Ishikawa (cell line): ENCODE measurements at regions not wholly inside any gene's neighbourhood (a gene's known extent, or its start where the extent isn't known, plus 50 kb on each side); places are given as distances from the start of the nearest gene placed in this dataset.

Source experiments
- CEBPB ChIP-seq: IDR thresholded peaks from 2 replicates; pipeline ENCODE4 v1.6.1; 2012
- CREB1 ChIP-seq: IDR thresholded peaks from 2 replicates; pipeline ENCODE4 v1.6.1; 2012; ENCODE audit warnings: low read depth
- EGR1 ChIP-seq: IDR thresholded peaks from 2 replicates; pipeline ENCODE4 v1.6.1; 2012
- EP300 ChIP-seq: IDR thresholded peaks from 2 replicates; pipeline ENCODE4 v1.6.1; 2012; ENCODE audit warnings: borderline replicate concordance
- FOXM1 ChIP-seq: IDR thresholded peaks from 2 replicates; pipeline ENCODE4 v1.6.1; 2012; ENCODE audit warnings: low read depth, borderline replicate concordance
- NFIC ChIP-seq: IDR thresholded peaks from 2 replicates; pipeline ENCODE4 v1.6.1; 2012
- RAD21 ChIP-seq: IDR thresholded peaks from 2 replicates; pipeline ENCODE4 v1.6.1; 2012; ENCODE audit warnings: low read depth
- REST ChIP-seq: IDR thresholded peaks from 2 replicates; pipeline ENCODE4 v1.6.1; 2012; ENCODE audit warnings: low read depth, mild to moderate bottlenecking
- TAF1 ChIP-seq: IDR thresholded peaks from 2 replicates; pipeline ENCODE4 v1.6.1; 2012; ENCODE audit warnings: low read depth, mild to moderate bottlenecking
- TCF12 ChIP-seq: IDR thresholded peaks from 2 replicates; pipeline ENCODE4 v1.6.1; 2012; ENCODE audit warnings: low read depth
- TEAD4 ChIP-seq: IDR thresholded peaks from 2 replicates; pipeline ENCODE4 v1.6.1; 2012
- YY1 ChIP-seq: IDR thresholded peaks from 2 replicates; pipeline ENCODE4 v1.6.1; 2012; ENCODE audit warnings: low read depth
- ZBTB7A ChIP-seq: IDR thresholded peaks from 2 replicates; pipeline ENCODE4 v1.6.1; 2012; ENCODE audit warnings: low read depth
- TF ChIP-seq, protein P1 (sequence below): IDR thresholded peaks from 2 replicates; pipeline ENCODE4 v1.6.1; 2012
- TF ChIP-seq, protein P2 (sequence below): IDR thresholded peaks from 2 replicates; pipeline ENCODE4 v1.6.1; 2012

GRCh38 chr4:164461901-164462300 lies 292.0 kb upstream of the SMIM31 start:
- TF ChIP-seq TAF1 (no peak), EP300 (no peak), REST (no peak), CREB1 (no peak), RAD21 (no peak), FOXM1 (no peak), ZBTB7A (no peak), TEAD4 (no peak), NFIC (no peak), TCF12 (no peak), EGR1 (no peak)
- TF ChIP-seq, protein P1, sequence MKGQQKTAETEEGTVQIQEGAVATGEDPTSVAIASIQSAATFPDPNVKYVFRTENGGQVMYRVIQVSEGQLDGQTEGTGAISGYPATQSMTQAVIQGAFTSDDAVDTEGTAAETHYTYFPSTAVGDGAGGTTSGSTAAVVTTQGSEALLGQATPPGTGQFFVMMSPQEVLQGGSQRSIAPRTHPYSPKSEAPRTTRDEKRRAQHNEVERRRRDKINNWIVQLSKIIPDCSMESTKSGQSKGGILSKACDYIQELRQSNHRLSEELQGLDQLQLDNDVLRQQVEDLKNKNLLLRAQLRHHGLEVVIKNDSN, result no peak
- TF ChIP-seq, protein P2, sequence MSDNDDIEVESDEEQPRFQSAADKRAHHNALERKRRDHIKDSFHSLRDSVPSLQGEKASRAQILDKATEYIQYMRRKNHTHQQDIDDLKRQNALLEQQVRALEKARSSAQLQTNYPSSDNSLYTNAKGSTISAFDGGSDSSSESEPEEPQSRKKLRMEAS, result no peak

GRCh38 chr4:164462471-164462870 lies 291.5 kb upstream of the SMIM31 start:
- TF ChIP-seq, protein P2, result no peak
- TF ChIP-seq REST, result no peak
- TF ChIP-seq, protein P1, result no peak
- no peak for TF ChIP-seq TAF1
- no peak for TF ChIP-seq TCF12
- no peak for TF ChIP-seq YY1
- TF ChIP-seq NFIC, result no peak
- no peak for TF ChIP-seq ZBTB7A

DNA sequence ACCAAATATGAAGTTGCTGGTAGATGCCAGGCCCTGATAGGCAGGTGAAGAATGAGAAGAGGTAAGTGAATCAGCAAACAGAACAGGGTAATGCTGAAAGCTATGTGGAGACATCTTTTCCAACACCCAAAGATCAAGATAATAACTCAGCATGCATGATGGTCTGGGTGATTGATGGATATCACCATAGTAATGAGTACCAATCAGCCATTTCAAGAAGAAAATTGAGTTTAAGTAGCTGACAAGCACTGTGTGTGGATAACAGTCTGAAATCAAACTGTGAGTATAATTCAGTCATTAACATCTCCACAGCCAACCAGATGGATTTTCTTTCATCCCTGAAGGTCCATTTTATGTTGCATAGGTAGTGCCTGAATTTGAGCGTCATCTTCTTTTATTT lies 289.6 kb upstream of the SMIM31 start:
- TF ChIP-seq EP300 (no peak), TCF12 (no peak), TEAD4 (no peak), CEBPB (no peak), EGR1 (no peak), YY1 (no peak), REST (no peak)
- TF ChIP-seq, protein P2, result no peak

GRCh38 chr4:164467493-164467892 lies 286.4 kb upstream of the SMIM31 start:
- TF ChIP-seq EP300, result peak; percentile 14; the same call in 1 of the 2 replicates
- TF ChIP-seq YY1, result no peak

DNA sequence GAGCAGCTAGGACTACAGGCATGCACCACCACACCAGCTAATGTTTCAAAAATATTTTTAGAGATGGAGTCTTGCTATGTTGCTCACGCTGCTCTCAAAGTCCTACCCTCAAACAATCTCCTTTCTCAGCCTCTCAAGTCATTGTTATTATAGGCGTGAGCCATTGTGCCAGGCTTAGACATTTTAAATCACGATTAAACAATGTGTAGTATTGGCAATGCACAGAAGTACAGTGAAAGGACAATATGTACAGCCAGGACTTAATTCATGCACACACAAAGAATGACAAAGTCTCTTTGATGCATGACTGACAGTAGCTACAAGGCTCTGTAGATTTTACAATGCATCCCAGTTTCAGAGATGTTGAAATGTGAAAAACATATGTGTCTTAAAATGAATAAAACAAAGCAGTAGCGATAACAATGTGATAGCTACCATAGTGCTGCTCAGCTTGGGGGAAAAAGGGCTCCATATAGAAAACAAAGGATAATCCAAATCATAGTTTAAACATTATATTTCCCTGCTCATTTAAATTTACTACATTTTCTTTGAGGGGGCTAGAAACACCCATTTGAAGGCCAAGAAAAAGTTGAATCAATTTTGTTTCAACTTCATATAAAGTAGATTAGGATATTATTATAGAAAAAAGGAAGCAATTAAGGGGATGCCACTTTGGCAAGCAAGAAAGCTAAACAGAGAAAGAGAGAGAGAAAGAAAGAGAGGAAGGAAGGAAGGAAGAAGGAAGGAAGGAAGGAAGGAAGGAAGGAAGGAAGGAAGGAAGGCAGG lies 272.4 kb upstream of the SMIM31 start:
- TF ChIP-seq EP300 (no peak), TEAD4 (no peak), TCF12 (no peak), TAF1 (no peak), ZBTB7A (no peak), REST (no peak), CREB1 (no peak), NFIC (no peak), YY1 (no peak), CEBPB (no peak), EGR1 (no peak), RAD21 (no peak), FOXM1 (no peak)
- TF ChIP-seq, protein P2, result no peak
- TF ChIP-seq, protein P1, result no peak
